ENCODE measurements at regions not wholly inside any gene's neighbourhood (a gene's known extent, or its start where the extent isn't known, plus 50 kb on each side); places are given as distances from the start of the nearest gene placed in this dataset.

DNA sequence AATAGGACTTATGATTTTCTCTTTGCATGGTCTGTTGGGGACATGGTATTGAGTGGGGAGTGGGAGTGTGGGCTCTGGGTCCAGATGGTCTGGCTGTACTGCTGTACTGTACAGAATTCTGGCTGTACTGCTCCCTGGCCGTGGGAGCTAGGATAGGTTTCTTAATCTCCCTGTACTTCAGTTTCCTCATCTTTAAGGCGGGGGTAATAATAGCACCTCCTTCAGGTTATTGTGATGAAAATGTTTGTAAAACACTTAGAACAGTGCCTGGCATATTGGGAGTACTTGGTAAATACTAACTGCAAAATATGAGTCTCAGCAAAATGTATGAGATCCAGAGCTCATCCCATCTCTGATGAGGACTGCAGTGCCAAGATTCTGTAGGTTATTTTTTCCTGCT lies 198.6 kb downstream of the KIF18A start:
- Histone ChIP-seq H3K27me3 (ENCODE audit: control insufficient read depth, low read length) (no peaks in the 10 kb centered on the region; the same call in 1 of the 2 replicates), H3F3A (ENCODE audit: control insufficient read depth, insufficient read depth) (no peaks in the 10 kb centered on the region), H3K4me1 (ENCODE audit: control insufficient read depth, low read length) (no peaks in the 10 kb centered on the region), H3K4me2 (ENCODE audit: low read length) (no peak overlapping the region), H3K4me3 (ENCODE audit: low read length) (no peak overlapping the region), H4K20me1 (ENCODE audit: control insufficient read depth, insufficient read depth, low read depth, low read length) (no peaks in the 10 kb centered on the region), H3K36me3 (ENCODE audit: control insufficient read depth, low read length) (no peaks in the 10 kb centered on the region), H3K79me2 (ENCODE audit: control insufficient read depth, low read length) (no peaks in the 10 kb centered on the region), H3K9me2 (replicated peaks; ENCODE audit: control insufficient read depth, low read length) (no peaks in the 10 kb centered on the region), H3K27ac (ENCODE audit: low read depth, low read length) (no peak overlapping the region), H3K9me3 (ENCODE audit: control insufficient read depth, insufficient read depth, low read length) (no peaks in the 10 kb centered on the region)
- TF ChIP-seq, protein P1, sequence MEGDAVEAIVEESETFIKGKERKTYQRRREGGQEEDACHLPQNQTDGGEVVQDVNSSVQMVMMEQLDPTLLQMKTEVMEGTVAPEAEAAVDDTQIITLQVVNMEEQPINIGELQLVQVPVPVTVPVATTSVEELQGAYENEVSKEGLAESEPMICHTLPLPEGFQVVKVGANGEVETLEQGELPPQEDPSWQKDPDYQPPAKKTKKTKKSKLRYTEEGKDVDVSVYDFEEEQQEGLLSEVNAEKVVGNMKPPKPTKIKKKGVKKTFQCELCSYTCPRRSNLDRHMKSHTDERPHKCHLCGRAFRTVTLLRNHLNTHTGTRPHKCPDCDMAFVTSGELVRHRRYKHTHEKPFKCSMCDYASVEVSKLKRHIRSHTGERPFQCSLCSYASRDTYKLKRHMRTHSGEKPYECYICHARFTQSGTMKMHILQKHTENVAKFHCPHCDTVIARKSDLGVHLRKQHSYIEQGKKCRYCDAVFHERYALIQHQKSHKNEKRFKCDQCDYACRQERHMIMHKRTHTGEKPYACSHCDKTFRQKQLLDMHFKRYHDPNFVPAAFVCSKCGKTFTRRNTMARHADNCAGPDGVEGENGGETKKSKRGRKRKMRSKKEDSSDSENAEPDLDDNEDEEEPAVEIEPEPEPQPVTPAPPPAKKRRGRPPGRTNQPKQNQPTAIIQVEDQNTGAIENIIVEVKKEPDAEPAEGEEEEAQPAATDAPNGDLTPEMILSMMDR (IDR thresholded peaks at IDR 0.05; ENCODE audit: low read depth, low read length, poor library complexity, severe bottlenecking): no peak
- TF ChIP-seq EZH2phosphoT487 (IDR thresholded peaks at IDR 0.05; ENCODE audit: borderline replicate concordance, low read length): no peak

DNA sequence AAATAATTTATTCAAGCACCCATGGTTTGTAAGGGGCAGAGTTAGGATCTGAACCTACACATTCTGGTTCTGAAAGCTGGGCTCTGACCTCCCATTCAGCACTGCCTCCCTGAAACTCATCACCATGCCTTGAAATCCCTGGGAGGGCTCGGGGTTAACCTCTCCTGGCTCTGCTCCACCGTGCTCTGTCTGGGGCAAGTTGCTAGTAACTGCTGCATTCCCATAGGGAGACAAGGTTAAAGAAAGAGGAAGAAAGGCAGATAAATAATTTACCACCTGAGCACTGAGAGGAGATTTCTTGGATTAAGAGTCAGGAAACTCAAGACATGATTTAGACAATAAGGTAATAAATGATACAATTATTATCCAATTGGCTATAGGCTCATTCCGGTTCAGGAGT lies 199.3 kb downstream of the KIF18A start:
- no peaks in the 10 kb centered on the region for H3K36me3 ChIP-seq (ENCODE audit: control insufficient read depth, low read length)
- no peaks in the 10 kb centered on the region for H3K9me3 ChIP-seq (ENCODE audit: control insufficient read depth, insufficient read depth, low read length)
- no peaks in the 10 kb centered on the region; the same call in 1 of the 2 replicates for H3K27me3 ChIP-seq (ENCODE audit: control insufficient read depth, low read length)
- H3K9me2 ChIP-seq (replicated peaks; ENCODE audit: control insufficient read depth, low read length): no peaks in the 10 kb centered on the region
- no peaks in the 10 kb centered on the region for H3F3A ChIP-seq (ENCODE audit: control insufficient read depth, insufficient read depth)
- H3K79me2 ChIP-seq (ENCODE audit: control insufficient read depth, low read length): no peaks in the 10 kb centered on the region
- H3K4me3 ChIP-seq (ENCODE audit: low read length): no peak overlapping the region
- no peaks in the 10 kb centered on the region for H4K20me1 ChIP-seq (ENCODE audit: control insufficient read depth, insufficient read depth, low read depth, low read length)
- H3K4me1 ChIP-seq (ENCODE audit: control insufficient read depth, low read length): no peaks in the 10 kb centered on the region
- H3K4me2 ChIP-seq (ENCODE audit: low read length): no peak overlapping the region
- TF ChIP-seq, protein P1 (IDR thresholded peaks at IDR 0.05; ENCODE audit: low read depth, low read length, poor library complexity, severe bottlenecking): no peak
- TF ChIP-seq EZH2phosphoT487 (IDR thresholded peaks at IDR 0.05; ENCODE audit: borderline replicate concordance, low read length): no peak
- H3K27ac ChIP-seq (ENCODE audit: low read depth, low read length): no peak overlapping the region

DNA sequence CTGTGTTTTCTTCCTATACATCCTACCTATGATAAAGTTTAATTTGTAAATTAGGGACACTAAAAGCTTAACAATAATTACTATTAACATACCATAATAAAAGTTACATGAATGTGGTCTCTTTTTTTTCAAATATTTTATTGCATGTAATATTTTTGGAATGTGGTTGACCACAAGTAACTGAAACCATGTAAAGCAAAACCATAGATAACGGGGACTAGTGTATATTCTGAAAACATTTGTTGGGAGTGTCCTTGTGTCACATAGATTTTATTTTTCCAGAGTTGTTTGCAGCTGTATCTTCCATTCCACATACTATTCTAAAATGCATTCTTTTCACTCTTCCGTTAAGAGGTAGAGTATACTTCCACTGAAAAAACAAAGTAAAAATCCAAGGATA lies 200.4 kb downstream of the KIF18A start:
- no peaks in the 10 kb centered on the region; the same call in 1 of the 2 replicates for H3K27me3 ChIP-seq (ENCODE audit: control insufficient read depth, low read length)
- no peaks in the 10 kb centered on the region for H4K20me1 ChIP-seq (ENCODE audit: control insufficient read depth, insufficient read depth, low read depth, low read length)
- H3K9me3 ChIP-seq (ENCODE audit: control insufficient read depth, insufficient read depth, low read length): no peaks in the 10 kb centered on the region
- no peak overlapping the region for H3K4me2 ChIP-seq (ENCODE audit: low read length)
- no peak overlapping the region for H3K27ac ChIP-seq (ENCODE audit: low read depth, low read length)
- no peaks in the 10 kb centered on the region for H3K79me2 ChIP-seq (ENCODE audit: control insufficient read depth, low read length)
- no peak overlapping the region for H3K4me3 ChIP-seq (ENCODE audit: low read length)
- no peak for TF ChIP-seq EZH2phosphoT487 (IDR thresholded peaks at IDR 0.05; ENCODE audit: borderline replicate concordance, low read length)
- TF ChIP-seq, protein P1 (IDR thresholded peaks at IDR 0.05; ENCODE audit: low read depth, low read length, poor library complexity, severe bottlenecking): no peak
- H3F3A ChIP-seq (ENCODE audit: control insufficient read depth, insufficient read depth): no peaks in the 10 kb centered on the region
- no peaks in the 10 kb centered on the region for H3K4me1 ChIP-seq (ENCODE audit: control insufficient read depth, low read length)
- H3K9me2 ChIP-seq (replicated peaks; ENCODE audit: control insufficient read depth, low read length): no peaks in the 10 kb centered on the region
- H3K36me3 ChIP-seq (ENCODE audit: control insufficient read depth, low read length): no peaks in the 10 kb centered on the region

All from DOHH2 (cell line).